Body of pancreas (tissue), 4 donors: ENCODE measurements at regions not wholly inside any gene's neighbourhood (a gene's known extent, or its start where the extent isn't known, plus 50 kb on each side); places are given as distances from the start of the nearest gene placed in this dataset.

Experiments used
- ATAC-seq: fragments of 150-250 bp; one replicate; pipeline ENCODE4 v1.9.1; 2016
- DNase-seq, 4 donors: peaks; one replicate each; pipeline ENCODE4 v3.0.0-alpha.2; 2019
- H3K27ac ChIP-seq, 4 donors: fragments of 200-600 bp; sonication (generic); 1 replicate in 3 of 4; 2 replicates in 1 of 4; pipeline versions ENCODE4 v1.5.1 to v1.6.1; 2016 to 2019; ENCODE audit warnings: mild to moderate bottlenecking in 1 of 4, mixed read lengths in 1 of 4, moderate library complexity in 1 of 4
- H3K27me3 ChIP-seq, 2 donors: fragments of 200-600 bp; sonication (generic); one replicate each; pipeline ENCODE4 v1.6.0; 2016; ENCODE audit warnings: mild to moderate bottlenecking in 1 of 2
- H3K36me3 ChIP-seq, 2 donors: fragments of 200-600 bp; sonication (generic); replicated peaks in 1 of 2; 2 replicates each; pipeline ENCODE4 v1.5.1; 2016; ENCODE audit warnings: low read depth in 2 of 2; ENCODE audit not compliant: insufficient read depth in 1 of 2
- H3K4me1 ChIP-seq: fragments of 200-600 bp; sonication (generic); one replicate; pipeline ENCODE4 v1.6.0; 2016
- H3K4me3 ChIP-seq, 2 donors: fragments of 200-600 bp; sonication (generic); 1 replicate in 1 of 2; 2 replicates in 1 of 2; pipeline ENCODE4 v1.5.1; 2016 to 2019
- H3K9me3 ChIP-seq, 3 donors: fragments of 200-600 bp; sonication (generic); 1 replicate in 2 of 3; 2 replicates in 1 of 3; pipeline ENCODE4 v1.5.1; 2016
- CTCF ChIP-seq, 7 experiments: fragments of 450-650 bp in 4 of 7; fragments of 200-600 bp in 3 of 7; sonication (generic) in 3 of 7; IDR thresholded peaks; one replicate each; pipeline ENCODE4 v1.5.1; 2016 to 2019; ENCODE audit warnings: antibody characterized with exemption in 7 of 7
- POLR2A ChIP-seq, 3 donors: fragments of 450-650 bp; IDR thresholded peaks; one replicate each; pipeline ENCODE4 v1.6.1; 2016; ENCODE audit warnings: antibody characterized with exemption in 3 of 3, mild to moderate bottlenecking in 2 of 3
- WGBS, 2 donors: methylation state at CpG; one replicate each; pipeline ENCODE4 v1.1.5; 2017; 5-methylcytosine and 5-hydroxymethylcytosine counted together
- intact Hi-C: fragments of 100-400 bp; cut with DNase I; formaldehyde crosslinking; loops from one replicate; pipeline ENCODE4 v1.15.1; 2023

- DNase-seq (no peak), ATAC-seq (no peak)
- Histone ChIP-seq H3K4me1 (no peaks in the 10 kb centered on the region), H3K9me3 (no peaks in the 10 kb centered on the region), H3K36me3 (no peaks in the 10 kb centered on the region), H3K4me3 (no peak overlapping the region), H3K27me3 (no peaks in the 10 kb centered on the region), H3K27ac (no peak overlapping the region)
- intact Hi-C loops: no loop called here
- WGBS, 2 donors: 90 to 94% methylated on average over 2 of the region's 2 CpGs
- no peak for TF ChIP-seq POLR2A (IDR thresholded peaks at IDR 0.05)
- no peak for TF ChIP-seq CTCF (IDR thresholded peaks at IDR 0.05)
These were observed 372.6 kb downstream of the SOX11 start for GRCh38 chr2:6064757-6065156.

GRCh38 chr2:6065703-6066102 lies 373.5 kb downstream of the SOX11 start:
- ATAC-seq: no peak
- DNase-seq: no peak
- Histone ChIP-seq H3K4me1 (no peaks in the 10 kb centered on the region), H3K4me3 (no peak overlapping the region), H3K27ac (no peak overlapping the region), H3K36me3 (no peaks in the 10 kb centered on the region), H3K9me3 (no peaks in the 10 kb centered on the region), H3K27me3 (no peaks in the 10 kb centered on the region)
- 76 to 84% methylated on average over 3 of the region's 3 CpGs for WGBS, 2 donors
- intact Hi-C loops: no loop called here
- TF ChIP-seq POLR2A (IDR thresholded peaks at IDR 0.05): no peak
- no peak for TF ChIP-seq CTCF (IDR thresholded peaks at IDR 0.05)

- no peak overlapping the region for H3K27ac ChIP-seq
- no peaks in the 10 kb centered on the region for H3K9me3 ChIP-seq
- TF ChIP-seq POLR2A (IDR thresholded peaks at IDR 0.05): no peak
- TF ChIP-seq CTCF (IDR thresholded peaks at IDR 0.05): no peak
- no peaks in the 10 kb centered on the region for H3K4me1 ChIP-seq
- no peaks in the 10 kb centered on the region for H3K36me3 ChIP-seq
- intact Hi-C loops: no loop called here
- WGBS, 2 donors: 66 to 72% methylated on average over 6 of the region's 6 CpGs
- no peak for ATAC-seq
- H3K27me3 ChIP-seq: no peaks in the 10 kb centered on the region
- no peak for DNase-seq
- no peak overlapping the region for H3K4me3 ChIP-seq
These were observed 374.9 kb downstream of the SOX11 start for GRCh38 chr2:6067089-6067488.

GRCh38 chr2:6067806-6068205 lies 375.6 kb downstream of the SOX11 start:
- no peaks in the 10 kb centered on the region for H3K36me3 ChIP-seq
- DNase-seq: no peak
- TF ChIP-seq CTCF (IDR thresholded peaks at IDR 0.05): no peak
- no peak for TF ChIP-seq POLR2A (IDR thresholded peaks at IDR 0.05)
- no peaks in the 10 kb centered on the region for H3K4me1 ChIP-seq
- no peak overlapping the region for H3K4me3 ChIP-seq
- H3K27me3 ChIP-seq: no peaks in the 10 kb centered on the region
- intact Hi-C loops: no loop called here
- no peak for ATAC-seq
- H3K9me3 ChIP-seq: no peaks in the 10 kb centered on the region
- H3K27ac ChIP-seq: no peak overlapping the region

DNA sequence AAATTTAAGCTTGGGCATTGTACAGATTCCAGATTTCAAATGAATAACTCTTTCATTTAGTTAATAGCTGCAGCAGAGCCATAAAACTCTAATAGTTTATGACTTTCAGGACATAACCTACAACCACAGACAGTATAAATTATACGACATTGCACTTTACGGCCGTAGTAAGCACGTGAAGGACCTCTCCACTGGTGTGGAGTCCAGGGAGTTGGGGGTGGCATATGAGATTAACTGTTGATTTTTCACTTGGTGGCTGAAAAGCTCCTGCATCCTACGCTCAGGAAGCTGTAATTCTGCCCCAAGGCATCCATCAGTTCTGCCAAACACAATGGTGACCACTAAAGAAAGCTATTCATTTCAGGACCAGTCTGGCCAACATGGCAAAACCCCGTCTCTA lies 376.2 kb downstream of the SOX11 start:
- 82 to 87% methylated on average over 6 of the region's 6 CpGs for WGBS, 2 donors
- no peak for TF ChIP-seq POLR2A (IDR thresholded peaks at IDR 0.05)
- H3K4me1 ChIP-seq: no peaks in the 10 kb centered on the region
- H3K9me3 ChIP-seq: no peaks in the 10 kb centered on the region
- H3K27ac ChIP-seq: no peak overlapping the region
- DNase-seq (no peak), ATAC-seq (no peak)
- intact Hi-C loops: no loop called here
- no peaks in the 10 kb centered on the region for H3K27me3 ChIP-seq
- H3K36me3 ChIP-seq: no peaks in the 10 kb centered on the region
- no peak overlapping the region for H3K4me3 ChIP-seq
